Liver (tissue), 2 donors: ENCODE measurements at regions not wholly inside any gene's neighbourhood (a gene's known extent, or its start where the extent isn't known, plus 50 kb on each side); places are given as distances from the start of the nearest gene placed in this dataset.

Experiments used
- REST ChIP-seq: IDR thresholded peaks from 2 replicates; pipeline ENCODE4 v1.6.1; 2016; ENCODE audit warnings: antibody characterized with exemption, mild to moderate bottlenecking
- RXRA ChIP-seq, 2 donors: IDR thresholded peaks; 2 replicates each; pipeline ENCODE4 v1.6.1; 2017 to 2018; ENCODE audit warnings: antibody characterized with exemption in 2 of 2, mild to moderate bottlenecking in 1 of 2
- donor health status: healthy.

- no peak for TF ChIP-seq RXRA (IDR thresholded peaks at IDR 0.05)
- no peak for TF ChIP-seq REST
These were observed 255.3 kb downstream of the TEX29 start for GRCh38 chr13:111575719-111576118.
